SU-DHL-6 (cell line): ENCODE measurements at regions not wholly inside any gene's neighbourhood (a gene's known extent, or its start where the extent isn't known, plus 50 kb on each side); places are given as distances from the start of the nearest gene placed in this dataset.

Experiments used
- H2AFZ ChIP-seq: fragments of 200-600 bp; sonication (generic); 2 replicates; pipeline ENCODE4 v1.6.1; 2014; ENCODE audit warnings: low read depth, mild to moderate bottlenecking, moderate library complexity, mixed read lengths, antibody characterized with exemption, low read length; ENCODE audit not compliant: severe bottlenecking
- H3F3A ChIP-seq: fragments of 200-600 bp; shearing (Covaris generic); 2 replicates; pipeline ENCODE4 v1.6.0; 2016; ENCODE audit warnings: antibody characterized with exemption, mild to moderate bottlenecking; ENCODE audit not compliant: insufficient read depth
- H3K27ac ChIP-seq: fragments of 200-600 bp; sonication (generic); 2 replicates; pipeline ENCODE4 v1.5.1; 2016; ENCODE audit warnings: low read depth, mild to moderate bottlenecking, low read length, moderate library complexity, mixed read lengths
- H3K27me3 ChIP-seq: fragments of 200-600 bp; sonication (generic), shearing (Covaris generic); 2 replicates; pipeline ENCODE4 v1.6.0; 2014; ENCODE audit warnings: mild to moderate bottlenecking, low read length
- H3K36me3 ChIP-seq: fragments of 200-600 bp; sonication (generic); 2 replicates; pipeline ENCODE4 v1.6.1; 2014; ENCODE audit warnings: mild to moderate bottlenecking, low read length, mixed read lengths
- H3K4me2 ChIP-seq: fragments of 300-600, 200-600 bp; shearing (Covaris generic), sonication (generic); 2 replicates; pipeline ENCODE4 v1.6.0; 2014; ENCODE audit warnings: low read length, low read depth, mild to moderate bottlenecking; ENCODE audit not compliant: poor library complexity, severe bottlenecking
- H3K4me3 ChIP-seq: fragments of 200-600 bp; sonication (generic); 2 replicates; pipeline ENCODE4 v1.5.1; 2014; ENCODE audit warnings: antibody characterized with exemption, low read length, mild to moderate bottlenecking, mixed read lengths; ENCODE audit not compliant: insufficient read depth, poor library complexity, severe bottlenecking
- H3K79me2 ChIP-seq: fragments of 200-600 bp; sonication (generic); 2 replicates; pipeline ENCODE4 v1.6.1; 2014; ENCODE audit warnings: mild to moderate bottlenecking, low read length, moderate library complexity; ENCODE audit not compliant: insufficient read depth
- H3K9ac ChIP-seq: fragments of 200-600 bp; sonication (generic); 2 replicates; pipeline ENCODE4 v1.7.0; 2014; ENCODE audit warnings: mild to moderate bottlenecking, low read length
- H3K9me2 ChIP-seq: fragments of 200-600 bp; sonication (generic); replicated peaks from 2 replicates; pipeline ENCODE4 v1.6.1; 2014; ENCODE audit warnings: low read length; ENCODE audit not compliant: insufficient read depth
- H3K9me3 ChIP-seq: fragments of 200-600 bp; sonication (generic); 2 replicates; pipeline ENCODE4 v1.6.1; 2014; ENCODE audit warnings: low read length, mixed read lengths; ENCODE audit not compliant: insufficient read depth
- H4K20me1 ChIP-seq: fragments of 200-600 bp; sonication (generic); 2 replicates; pipeline ENCODE4 v1.6.1; 2014; ENCODE audit warnings: low read depth, mild to moderate bottlenecking, antibody characterized with exemption, low read length, moderate library complexity, mixed read lengths
- EZH2phosphoT487 ChIP-seq: fragments of 200-600 bp; sonication (generic), shearing (Covaris generic); conservative IDR thresholded peaks from 2 replicates; pipeline ENCODE4 v1.6.1; 2018; ENCODE audit warnings: mild to moderate bottlenecking, antibody characterized with exemption, low read length, moderate library complexity, mixed read lengths
- TF ChIP-seq, protein P1 (sequence below): fragments of 200-600 bp; sonication (generic); IDR thresholded peaks from one replicate; pipeline ENCODE4 v1.5.1; 2017; ENCODE audit warnings: antibody characterized with exemption, mild to moderate bottlenecking, low read length, moderate library complexity; ENCODE audit not compliant: insufficient read depth, poor library complexity, severe bottlenecking

DNA sequence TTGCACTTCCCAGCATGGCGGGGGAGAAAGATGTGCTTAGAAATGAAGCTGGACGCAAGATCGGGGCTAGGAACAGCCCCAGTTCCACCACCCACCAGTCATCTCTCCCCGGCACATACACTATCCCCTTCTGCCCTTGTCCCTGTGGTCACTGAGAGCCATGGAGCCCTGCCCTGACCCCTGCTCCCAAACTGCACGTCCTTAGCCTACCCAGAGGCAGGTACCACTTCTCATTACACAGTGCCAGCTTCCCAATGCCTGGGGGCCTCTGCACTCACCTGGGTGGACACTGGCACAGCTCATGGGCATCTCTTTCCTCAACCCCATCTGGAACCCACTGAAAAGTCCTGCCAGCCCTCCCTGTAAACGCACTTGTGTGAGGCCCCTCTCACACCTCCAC, 139.3 kb upstream of the PRR20G start:
- H3K27me3 ChIP-seq, result peaks cover 3% of the 10 kb centered on the region; the same call in 1 of the 2 replicates
- H3K27ac ChIP-seq, result no peak overlapping the region

DNA sequence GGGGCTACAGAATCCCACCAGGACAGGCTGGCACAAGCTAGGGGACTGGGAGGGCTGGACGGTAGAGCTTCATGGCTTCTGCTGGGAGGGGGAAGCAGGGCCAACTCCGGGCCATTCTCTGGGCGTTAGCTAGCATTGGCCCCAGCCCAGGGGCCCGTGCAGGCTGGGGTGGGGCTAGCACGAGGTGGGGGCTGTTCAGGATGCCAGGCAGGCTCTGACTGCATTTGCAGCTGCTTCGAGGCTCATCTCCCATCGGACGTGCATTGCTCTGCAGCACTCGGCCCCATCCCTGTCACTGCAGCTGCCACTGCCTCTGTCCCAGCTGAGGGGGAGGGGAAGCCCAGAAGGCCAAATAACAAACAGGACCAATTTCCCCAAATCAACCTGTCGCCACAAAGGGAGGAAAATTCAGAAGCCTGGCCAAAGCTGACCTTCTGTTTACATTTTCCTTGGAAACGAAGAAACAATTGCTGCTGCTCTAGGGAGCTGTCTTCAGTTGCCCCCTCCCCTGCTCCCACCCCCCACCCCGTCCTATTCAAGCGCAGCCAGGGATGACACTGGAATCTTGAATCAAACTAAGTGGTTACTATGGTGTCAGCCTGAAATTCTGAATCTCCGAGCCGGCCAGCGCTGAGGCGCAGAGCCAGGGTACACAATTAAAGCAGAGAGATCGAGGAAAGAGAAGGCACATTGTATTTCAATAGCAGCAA, 138.8 kb upstream of the PRR20G start:
- Histone ChIP-seq H3K9ac (no peak overlapping the region), H3K4me2 (no peak overlapping the region)

More for the DNA sequence above, 139.3 kb upstream of the PRR20G start:
- H3K36me3 ChIP-seq, result no peaks in the 10 kb centered on the region
- H3K4me2 ChIP-seq, result no peak overlapping the region
- H3F3A ChIP-seq, result no peaks in the 10 kb centered on the region
- no peaks in the 10 kb centered on the region for H4K20me1 ChIP-seq
- H3K9me2 ChIP-seq, result no peaks in the 10 kb centered on the region
- H3K79me2 ChIP-seq, result no peaks in the 10 kb centered on the region
- H3K4me3 ChIP-seq, result no peak overlapping the region
- TF ChIP-seq, protein P1, sequence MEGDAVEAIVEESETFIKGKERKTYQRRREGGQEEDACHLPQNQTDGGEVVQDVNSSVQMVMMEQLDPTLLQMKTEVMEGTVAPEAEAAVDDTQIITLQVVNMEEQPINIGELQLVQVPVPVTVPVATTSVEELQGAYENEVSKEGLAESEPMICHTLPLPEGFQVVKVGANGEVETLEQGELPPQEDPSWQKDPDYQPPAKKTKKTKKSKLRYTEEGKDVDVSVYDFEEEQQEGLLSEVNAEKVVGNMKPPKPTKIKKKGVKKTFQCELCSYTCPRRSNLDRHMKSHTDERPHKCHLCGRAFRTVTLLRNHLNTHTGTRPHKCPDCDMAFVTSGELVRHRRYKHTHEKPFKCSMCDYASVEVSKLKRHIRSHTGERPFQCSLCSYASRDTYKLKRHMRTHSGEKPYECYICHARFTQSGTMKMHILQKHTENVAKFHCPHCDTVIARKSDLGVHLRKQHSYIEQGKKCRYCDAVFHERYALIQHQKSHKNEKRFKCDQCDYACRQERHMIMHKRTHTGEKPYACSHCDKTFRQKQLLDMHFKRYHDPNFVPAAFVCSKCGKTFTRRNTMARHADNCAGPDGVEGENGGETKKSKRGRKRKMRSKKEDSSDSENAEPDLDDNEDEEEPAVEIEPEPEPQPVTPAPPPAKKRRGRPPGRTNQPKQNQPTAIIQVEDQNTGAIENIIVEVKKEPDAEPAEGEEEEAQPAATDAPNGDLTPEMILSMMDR, result no peak
- TF ChIP-seq EZH2phosphoT487, result no peak
- no peaks in the 10 kb centered on the region for H3K9me3 ChIP-seq
- no peak overlapping the region for H3K9ac ChIP-seq
- H2AFZ ChIP-seq, result no peak overlapping the region

DNA sequence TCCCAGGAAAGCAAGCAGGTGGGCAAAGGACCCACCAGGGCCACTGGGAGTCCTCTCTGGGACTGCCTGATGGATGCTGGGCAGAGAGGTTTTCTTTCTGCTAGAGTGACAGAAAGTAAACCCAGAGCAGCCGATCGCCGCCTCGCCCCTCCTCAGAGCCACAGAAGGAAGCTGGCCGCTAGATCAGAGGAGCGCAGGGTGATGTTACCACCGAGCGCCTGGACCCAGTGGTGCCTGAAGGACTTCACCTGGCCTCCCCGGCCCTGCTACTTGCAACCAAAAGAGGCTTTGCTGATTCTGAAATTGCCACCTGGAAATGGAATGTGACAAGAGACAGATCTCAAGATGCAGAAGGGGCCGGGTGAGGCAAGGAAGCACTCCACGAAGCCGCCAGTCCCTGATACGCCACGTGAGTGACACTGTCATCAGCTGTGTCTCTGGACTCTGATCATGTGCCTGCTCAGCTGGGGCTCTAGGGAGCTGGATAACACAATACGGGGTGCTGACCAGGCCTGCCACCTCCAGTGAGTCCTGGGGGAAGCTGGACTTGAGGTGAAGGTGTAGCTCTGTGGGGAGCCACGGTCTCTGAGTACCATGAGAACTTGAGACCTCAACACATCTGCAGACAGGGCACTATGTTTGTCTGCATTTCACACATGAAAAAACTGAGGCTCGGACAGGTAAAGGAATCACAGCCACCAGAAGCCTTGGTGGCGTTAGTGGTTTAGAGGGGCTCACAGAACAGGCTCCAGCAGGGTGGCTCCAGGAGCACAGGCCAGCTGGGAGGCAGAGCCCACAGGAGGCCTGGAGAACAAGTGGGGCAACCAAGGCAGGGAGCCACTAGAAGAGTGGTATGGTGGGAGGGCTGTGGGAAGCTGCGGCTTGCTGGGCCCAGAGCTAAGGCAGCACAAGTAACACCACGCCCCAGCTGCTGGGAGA, 137.9 kb upstream of the PRR20G start:
- Histone ChIP-seq H3F3A (no peaks in the 10 kb centered on the region), H2AFZ (no peak overlapping the region), H3K9me3 (no peaks in the 10 kb centered on the region), H3K27ac (no peak overlapping the region), H3K36me3 (no peaks in the 10 kb centered on the region), H3K9me2 (no peaks in the 10 kb centered on the region), H4K20me1 (no peaks in the 10 kb centered on the region), H3K79me2 (no peaks in the 10 kb centered on the region), H3K27me3 (peaks cover 3% of the 10 kb centered on the region; the same call in 1 of the 2 replicates), H3K4me2 (no peak overlapping the region), H3K9ac (no peak overlapping the region), H3K4me3 (no peak overlapping the region)
- TF ChIP-seq EZH2phosphoT487, result no peak
- TF ChIP-seq, protein P1, result no peak

More for the DNA sequence above, 138.8 kb upstream of the PRR20G start:
- Histone ChIP-seq H3K36me3 (no peaks in the 10 kb centered on the region), H2AFZ (no peak overlapping the region), H3K9me3 (no peaks in the 10 kb centered on the region), H3K9me2 (no peaks in the 10 kb centered on the region), H3K27ac (no peak overlapping the region), H3K79me2 (no peaks in the 10 kb centered on the region), H3K4me3 (no peak overlapping the region), H3F3A (no peaks in the 10 kb centered on the region), H3K27me3 (peaks cover 3% of the 10 kb centered on the region; the same call in 1 of the 2 replicates), H4K20me1 (no peaks in the 10 kb centered on the region)
- TF ChIP-seq, protein P1, result no peak
